ENCODE measurements at regions not wholly inside any gene's neighbourhood (a gene's known extent, or its start where the extent isn't known, plus 50 kb on each side); places are given as distances from the start of the nearest gene placed in this dataset.

GRCh38 chr5:96287136-96287535 lies 145.9 kb downstream of the PCSK1 start:
- Histone ChIP-seq H3K79me2 (ENCODE audit: insufficient read depth, low read length) (no peaks in the 10 kb centered on the region), H2AFZ (ENCODE audit: insufficient read depth, low read depth, low read length, poor library complexity, severe bottlenecking) (no peak overlapping the region), H3K27me3 (ENCODE audit: control insufficient read depth in 2 of 2, insufficient read depth in 2 of 2, low read length in 2 of 2) (no peaks in the 10 kb centered on the region), H3K4me1 (ENCODE audit: control insufficient read depth in 1 of 2, insufficient read depth in 2 of 2, low read length in 2 of 2) (peaks cover 12 to 15% of the 10 kb centered on the region in 2 donors), H3K27ac (ENCODE audit: low read depth in 1 of 2, low read length in 2 of 2) (no peak overlapping the region), H3K9ac (ENCODE audit: insufficient read depth, low read length, poor library complexity, severe bottlenecking) (no peak overlapping the region), H3K36me3 (replicated peaks in 1 of 2; ENCODE audit: control insufficient read depth in 1 of 2, insufficient read depth in 2 of 2, low read length in 2 of 2) (no peaks in the 10 kb centered on the region), H3K4me3 (replicated peaks in 1 of 3; ENCODE audit: low read depth in 2 of 3, low read length in 3 of 3) (no peak overlapping the region), H3K4me2 (replicated peaks; ENCODE audit: extremely low read depth, low read length, poor library complexity, severe bottlenecking) (no peak overlapping the region), H4K20me1 (ENCODE audit: insufficient read depth, low read length) (no peaks in the 10 kb centered on the region), H3K9me3 (replicated peaks in 1 of 2; ENCODE audit: control insufficient read depth in 1 of 2, insufficient read depth in 1 of 2, low read length in 2 of 2) (no peaks in the 10 kb centered on the region)
- Mint-ChIP-seq H3K27me3 (ENCODE audit: low read depth in 3 of 3) (no peaks in the 10 kb centered on the region), H3K27ac (no peak overlapping the region), H3K4me1 (peaks cover 26% of the 10 kb centered on the region), H3K4me3 (no peak overlapping the region), H3K36me3 (no peaks in the 10 kb centered on the region), H3K9me3 (peaks cover 0 to 6% (median 4%) of the 10 kb centered on the region in 7 donors)
- 100% methylated on average over 1 of the region's 2 CpGs for WGBS (ENCODE audit: insufficient coverage)
- intact Hi-C loops (cut with micrococcal nuclease) = no loop called here
- no peak for DNase-seq
- TF ChIP-seq, protein P1, sequence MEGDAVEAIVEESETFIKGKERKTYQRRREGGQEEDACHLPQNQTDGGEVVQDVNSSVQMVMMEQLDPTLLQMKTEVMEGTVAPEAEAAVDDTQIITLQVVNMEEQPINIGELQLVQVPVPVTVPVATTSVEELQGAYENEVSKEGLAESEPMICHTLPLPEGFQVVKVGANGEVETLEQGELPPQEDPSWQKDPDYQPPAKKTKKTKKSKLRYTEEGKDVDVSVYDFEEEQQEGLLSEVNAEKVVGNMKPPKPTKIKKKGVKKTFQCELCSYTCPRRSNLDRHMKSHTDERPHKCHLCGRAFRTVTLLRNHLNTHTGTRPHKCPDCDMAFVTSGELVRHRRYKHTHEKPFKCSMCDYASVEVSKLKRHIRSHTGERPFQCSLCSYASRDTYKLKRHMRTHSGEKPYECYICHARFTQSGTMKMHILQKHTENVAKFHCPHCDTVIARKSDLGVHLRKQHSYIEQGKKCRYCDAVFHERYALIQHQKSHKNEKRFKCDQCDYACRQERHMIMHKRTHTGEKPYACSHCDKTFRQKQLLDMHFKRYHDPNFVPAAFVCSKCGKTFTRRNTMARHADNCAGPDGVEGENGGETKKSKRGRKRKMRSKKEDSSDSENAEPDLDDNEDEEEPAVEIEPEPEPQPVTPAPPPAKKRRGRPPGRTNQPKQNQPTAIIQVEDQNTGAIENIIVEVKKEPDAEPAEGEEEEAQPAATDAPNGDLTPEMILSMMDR (IDR thresholded peaks at IDR 0.05) = no peak

- no peaks in the 10 kb centered on the region for H3K9me3 ChIP-seq (replicated peaks in 1 of 2; ENCODE audit: control insufficient read depth in 1 of 2, insufficient read depth in 1 of 2, low read length in 2 of 2)
- no peak overlapping the region for H3K4me3 ChIP-seq (replicated peaks in 1 of 3; ENCODE audit: low read depth in 2 of 3, low read length in 3 of 3)
- no peaks in the 10 kb centered on the region for H4K20me1 ChIP-seq (ENCODE audit: insufficient read depth, low read length)
- H3K36me3 ChIP-seq (replicated peaks in 1 of 2; ENCODE audit: control insufficient read depth in 1 of 2, insufficient read depth in 2 of 2, low read length in 2 of 2) = no peaks in the 10 kb centered on the region
- H3K27ac ChIP-seq (ENCODE audit: low read depth in 1 of 2, low read length in 2 of 2) = no peak overlapping the region
- no peaks in the 10 kb centered on the region for H3K27me3 ChIP-seq (ENCODE audit: control insufficient read depth in 2 of 2, insufficient read depth in 2 of 2, low read length in 2 of 2)
- no peak overlapping the region for H3K9ac ChIP-seq (ENCODE audit: insufficient read depth, low read length, poor library complexity, severe bottlenecking)
- no peak for DNase-seq
- H2AFZ ChIP-seq (ENCODE audit: insufficient read depth, low read depth, low read length, poor library complexity, severe bottlenecking) = no peak overlapping the region
- TF ChIP-seq, protein P1 (IDR thresholded peaks at IDR 0.05) = no peak
- no CpG with 5 or more reads among the region's 1 CpG for WGBS (ENCODE audit: insufficient coverage)
- Mint-ChIP-seq H3K4me1 (peaks cover 26% of the 10 kb centered on the region), H3K27me3 (ENCODE audit: low read depth in 3 of 3) (no peaks in the 10 kb centered on the region), H3K9me3 (peaks cover 0 to 5% (median 3%) of the 10 kb centered on the region in 7 donors), H3K36me3 (no peaks in the 10 kb centered on the region), H3K4me3 (no peak overlapping the region), H3K27ac (no peak overlapping the region)
- peaks cover 12 to 15% of the 10 kb centered on the region in 2 donors for H3K4me1 ChIP-seq (ENCODE audit: control insufficient read depth in 1 of 2, insufficient read depth in 2 of 2, low read length in 2 of 2)
- intact Hi-C loops (cut with micrococcal nuclease) = no loop called here
- H3K4me2 ChIP-seq (replicated peaks; ENCODE audit: extremely low read depth, low read length, poor library complexity, severe bottlenecking) = no peak overlapping the region
- no peaks in the 10 kb centered on the region for H3K79me2 ChIP-seq (ENCODE audit: insufficient read depth, low read length)
Measured at GRCh38 chr5:96285823-96286222, 147.2 kb downstream of the PCSK1 start.
